Uterus (tissue), 3 donors: ENCODE measurements at regions not wholly inside any gene's neighbourhood (a gene's known extent, or its start where the extent isn't known, plus 50 kb on each side); places are given as distances from the start of the nearest gene placed in this dataset.

ENCODE experiments used
- DNase-seq, 2 donors: peaks; one replicate each; pipeline ENCODE4 v3.0.0-alpha.2; 2019 to 2020
- H3K27ac ChIP-seq, 2 donors: fragments of 200-600 bp; sonication (generic); 1 replicate in 1 of 2; 2 replicates in 1 of 2; pipeline ENCODE4 v1.5.1; 2016 to 2018
- H3K27me3 ChIP-seq, 2 donors: fragments of 200-600 bp; sonication (generic); one replicate each; pipeline ENCODE4 v1.5.1; 2018 to 2019; ENCODE audit warnings: control low read depth in 1 of 2
- H3K36me3 ChIP-seq, 2 donors: fragments of 200-600 bp; sonication (generic); one replicate each; pipeline ENCODE4 v1.5.1; 2019; ENCODE audit warnings: control low read depth in 1 of 2
- H3K4me1 ChIP-seq, 2 donors: fragments of 200-600 bp; sonication (generic); one replicate each; pipeline ENCODE4 v1.5.1; 2018 to 2019; ENCODE audit warnings: control low read depth in 1 of 2
- H3K4me3 ChIP-seq, 2 donors: fragments of 200-600 bp; sonication (generic); 1 replicate in 1 of 2; 2 replicates in 1 of 2; pipeline ENCODE4 v1.5.1; 2018 to 2019; ENCODE audit warnings: mild to moderate bottlenecking in 1 of 2
- H3K9me3 ChIP-seq, 2 donors: fragments of 200-600 bp; sonication (generic); one replicate each; pipeline ENCODE4 v1.5.1; 2019; ENCODE audit warnings: control low read depth in 1 of 2
- CTCF ChIP-seq, 4 experiments: fragments of 200-600 bp in 2 of 4; fragments of 450-650 bp in 2 of 4; sonication (generic) in 2 of 4; IDR thresholded peaks; one replicate each; pipeline ENCODE4 v1.5.1; 2016 to 2019; ENCODE audit warnings: antibody characterized with exemption in 4 of 4, mild to moderate bottlenecking in 2 of 4, moderate library complexity in 1 of 4
- POLR2A ChIP-seq, 2 donors: fragments of 450-650 bp; IDR thresholded peaks; one replicate each; pipeline ENCODE4 v1.6.1; 2016; ENCODE audit warnings: antibody characterized with exemption in 2 of 2, mild to moderate bottlenecking in 1 of 2, moderate library complexity in 1 of 2
- intact Hi-C: fragments of 100-400 bp; cut with DNase I; formaldehyde crosslinking; loops from one replicate; pipeline ENCODE4 v1.15.1; 2023; ENCODE audit warnings: low total_unique reads
- donor health status: DM: yes; HTN: yes; CAD: no.

DNA sequence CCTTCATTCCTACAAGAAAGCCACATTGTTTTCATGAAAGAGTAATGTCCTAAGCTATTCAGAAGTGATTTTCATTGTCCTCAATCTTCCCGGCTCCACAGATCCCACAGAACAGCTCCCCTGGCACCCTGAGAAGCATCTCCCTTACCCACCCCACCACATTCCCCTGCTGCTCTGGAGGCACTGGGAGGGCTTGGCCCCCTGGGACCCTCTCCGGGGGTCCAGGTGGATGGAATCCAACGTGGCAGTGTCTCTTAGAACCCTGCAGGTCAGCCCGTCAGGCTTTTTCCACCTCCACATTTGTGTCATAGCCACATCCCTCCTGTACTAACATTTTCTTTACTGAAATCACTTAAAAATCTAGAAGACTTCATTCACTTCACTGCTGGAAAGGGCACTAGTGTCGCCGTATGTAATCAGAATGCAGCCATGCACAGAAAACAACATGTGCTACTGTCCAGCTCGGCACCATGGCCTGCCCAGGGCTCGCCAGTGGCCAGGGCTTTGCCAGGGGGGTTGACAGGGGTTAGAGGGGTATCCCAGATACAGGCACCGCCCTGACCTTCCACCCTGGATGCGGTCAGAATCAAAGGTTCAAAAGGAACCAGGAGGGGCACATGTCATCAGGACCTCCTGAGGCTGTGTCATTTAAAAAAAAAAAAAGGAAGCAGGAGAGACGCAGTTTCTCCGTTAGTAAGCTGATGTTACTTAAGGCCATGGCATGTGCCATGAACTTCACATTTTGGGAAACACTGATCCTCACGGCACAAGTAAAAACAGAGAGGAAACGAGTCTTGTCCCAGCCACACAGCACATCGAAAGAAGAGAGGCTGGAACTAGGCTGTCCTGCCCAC, 106.3 kb downstream of the LSM3 start:
- intact Hi-C loops: no loop called here

GRCh38 chr3:14285548-14285925, 106.9 kb downstream of the LSM3 start:
- no peak for DNase-seq
- Histone ChIP-seq H3K4me1 (no peaks in the 10 kb centered on the region), H3K4me3 (no peak overlapping the region), H3K27ac (no peak overlapping the region), H3K27me3 (no peaks in the 10 kb centered on the region), H3K9me3 (no peaks in the 10 kb centered on the region), H3K36me3 (no peaks in the 10 kb centered on the region)
- intact Hi-C loops: no loop called here
- TF ChIP-seq POLR2A (IDR thresholded peaks at IDR 0.05): no peak
- no peak for TF ChIP-seq CTCF (IDR thresholded peaks at IDR 0.05)

More for the DNA sequence above, 106.3 kb downstream of the LSM3 start:
- no peak for TF ChIP-seq POLR2A (IDR thresholded peaks at IDR 0.05)
- no peak for DNase-seq
- Histone ChIP-seq H3K9me3 (no peaks in the 10 kb centered on the region), H3K4me3 (no peak overlapping the region), H3K4me1 (no peaks in the 10 kb centered on the region), H3K36me3 (no peaks in the 10 kb centered on the region), H3K27me3 (no peaks in the 10 kb centered on the region), H3K27ac (no peak overlapping the region)

DNA sequence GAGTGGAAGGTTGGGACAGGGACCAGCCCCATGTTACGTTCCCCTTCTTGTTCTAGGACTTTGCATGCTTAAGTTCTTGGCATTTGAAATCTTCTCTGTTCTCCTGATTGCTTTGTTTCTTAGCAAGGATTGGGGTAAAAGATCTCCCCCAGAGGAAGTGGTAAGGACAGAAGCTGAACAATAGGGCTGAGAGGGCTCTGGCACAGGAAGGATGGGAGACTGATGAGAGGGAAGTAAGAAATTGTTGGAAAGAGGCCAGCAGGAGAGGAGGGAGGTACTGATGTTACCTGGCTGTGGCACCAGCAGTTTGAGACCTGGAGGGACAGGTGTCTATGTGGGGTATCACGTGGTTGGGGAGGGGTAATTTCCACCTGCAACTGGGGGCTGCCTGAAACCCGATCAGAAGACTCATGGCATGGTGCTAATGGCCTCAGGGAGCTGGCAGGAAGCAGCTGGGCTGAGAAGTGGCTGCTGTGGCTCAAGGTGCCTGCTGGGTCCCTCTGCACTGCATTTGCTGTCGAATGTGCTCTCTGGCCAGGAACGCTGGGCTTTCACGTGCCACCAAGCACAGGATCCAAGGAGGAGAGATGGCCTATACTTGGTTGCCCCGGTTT, 108.4 kb downstream of the LSM3 start:
- DNase-seq: no peak
- Histone ChIP-seq H3K27ac (no peak overlapping the region), H3K9me3 (no peaks in the 10 kb centered on the region), H3K27me3 (no peaks in the 10 kb centered on the region), H3K36me3 (no peaks in the 10 kb centered on the region), H3K4me3 (no peak overlapping the region), H3K4me1 (no peaks in the 10 kb centered on the region)
- intact Hi-C loops: no loop called here
- TF ChIP-seq CTCF (IDR thresholded peaks at IDR 0.05): no peak
- TF ChIP-seq POLR2A (IDR thresholded peaks at IDR 0.05): no peak

- no peak overlapping the region for H3K4me3 ChIP-seq
- TF ChIP-seq CTCF (IDR thresholded peaks at IDR 0.05): no peak
- TF ChIP-seq POLR2A (IDR thresholded peaks at IDR 0.05): no peak
- no peaks in the 10 kb centered on the region for H3K27me3 ChIP-seq
- intact Hi-C loops: no loop called here
- no peaks in the 10 kb centered on the region for H3K36me3 ChIP-seq
- no peak overlapping the region for H3K27ac ChIP-seq
- DNase-seq: no peak
- H3K4me1 ChIP-seq: no peaks in the 10 kb centered on the region
- H3K9me3 ChIP-seq: no peaks in the 10 kb centered on the region
Measured at GRCh38 chr3:14288177-14288788, 109.7 kb downstream of the LSM3 start.

GRCh38 chr3:14288833-14289451, 110.3 kb downstream of the LSM3 start:
- Histone ChIP-seq H3K4me3 (no peak overlapping the region), H3K36me3 (no peaks in the 10 kb centered on the region), H3K27ac (no peak overlapping the region), H3K4me1 (no peaks in the 10 kb centered on the region), H3K27me3 (no peaks in the 10 kb centered on the region), H3K9me3 (no peaks in the 10 kb centered on the region)
- DNase-seq: no peak
- intact Hi-C loops: no loop called here
- no peak for TF ChIP-seq POLR2A (IDR thresholded peaks at IDR 0.05)
- no peak for TF ChIP-seq CTCF (IDR thresholded peaks at IDR 0.05)
